ENCODE measurements at regions not wholly inside any gene's neighbourhood (a gene's known extent, or its start where the extent isn't known, plus 50 kb on each side); places are given as distances from the start of the nearest gene placed in this dataset.
"Not testable (repeated sequence)": the region's sequence is repeated elsewhere in the genome, so short reads cannot be mapped to it uniquely, and the experiment has no call there.

GRCh38 chr20:26315054-26315453, 618.4 kb upstream of the ZNF337 start:
- no TSS peak for BruUV-seq (replicated peaks)
- CTCF ChIA-PET, result interaction anchor here (0.6 kb wide), 1 partner anchor 208 kb away, joined by 3 read pairs; no protein-coding TSS in a partner anchor
- dilution Hi-C loops (cut with MboI; ENCODE audit: extremely low pct_ligation_motif_present, low sequenced_read_pairs), result no loop called here

GRCh38 chr20:26309720-26310119, 613.1 kb upstream of the ZNF337 start:
- H3K9me3 ChIP-seq (replicated peaks; ENCODE audit: control insufficient read depth, insufficient read depth, low read length); H3K4me2 ChIP-seq (ENCODE audit: insufficient read depth, low read length); H3K4me1 ChIP-seq (ENCODE audit: control insufficient read depth, extremely low read depth, insufficient read depth, low read length); FAIRE-seq; H3K9ac ChIP-seq (replicated peaks; ENCODE audit: extremely low read depth, insufficient read depth, low read length); H3K4me3 ChIP-seq (replicated peaks in 1 of 3; ENCODE audit: insufficient read depth in 1 of 3, low read depth in 1 of 3, low read length in 3 of 3); H3K9me1 ChIP-seq (replicated peaks; ENCODE audit: control insufficient read depth, extremely low read depth, insufficient read depth, low read length); POLR2A ChIA-PET; BruUV-seq (replicated peaks); H3K36me3 ChIP-seq (ENCODE audit: control insufficient read depth in 2 of 2, extremely low read depth in 1 of 2, insufficient read depth in 2 of 2, low read length in 2 of 2); H4K20me1 ChIP-seq (replicated peaks; ENCODE audit: control insufficient read depth, extremely low read depth, insufficient read depth, low read length); CTCF ChIA-PET; H3K79me2 ChIP-seq (ENCODE audit: control insufficient read depth, insufficient read depth, low read length); intact Hi-C loops (cut with micrococcal nuclease); H3K27ac ChIP-seq (ENCODE audit: insufficient read depth, low read depth, low read length); DNase-seq (ENCODE audit: low read depth, low spot score); H3K27me3 ChIP-seq (ENCODE audit: control insufficient read depth in 2 of 2, insufficient read depth in 2 of 2, low read length in 2 of 2); dilution Hi-C loops (cut with MboI; ENCODE audit: extremely low pct_ligation_motif_present, low sequenced_read_pairs); H2AFZ ChIP-seq (ENCODE audit: low read depth, low read length): not testable (repeated sequence)

More at GRCh38 chr20:26315054-26315453, 618.4 kb upstream of the ZNF337 start:
- DNase-seq (ENCODE audit: low read depth, low spot score) (no peak), FAIRE-seq (no peak)
- intact Hi-C loops (cut with micrococcal nuclease), result no loop called here
- H4K20me1 ChIP-seq (replicated peaks; ENCODE audit: control insufficient read depth, extremely low read depth, insufficient read depth, low read length), result no peaks in the 10 kb centered on the region
- H3K9me1 ChIP-seq (replicated peaks; ENCODE audit: control insufficient read depth, extremely low read depth, insufficient read depth, low read length), result no peaks in the 10 kb centered on the region
- H3K9me3 ChIP-seq (replicated peaks; ENCODE audit: control insufficient read depth, insufficient read depth, low read length), result no peaks in the 10 kb centered on the region
- H3K79me2 ChIP-seq (ENCODE audit: control insufficient read depth, insufficient read depth, low read length), result no peaks in the 10 kb centered on the region
- H3K36me3 ChIP-seq (ENCODE audit: control insufficient read depth in 2 of 2, extremely low read depth in 1 of 2, insufficient read depth in 2 of 2, low read length in 2 of 2), result no peaks in the 10 kb centered on the region
- no peaks in the 10 kb centered on the region for H3K27me3 ChIP-seq (ENCODE audit: control insufficient read depth in 2 of 2, insufficient read depth in 2 of 2, low read length in 2 of 2)
- no peak overlapping the region for H3K9ac ChIP-seq (replicated peaks; ENCODE audit: extremely low read depth, insufficient read depth, low read length)
- POLR2A ChIA-PET, result no interaction called here
- H3K4me3 ChIP-seq (replicated peaks in 1 of 3; ENCODE audit: insufficient read depth in 1 of 3, low read depth in 1 of 3, low read length in 3 of 3), result no peak overlapping the region
- no peak overlapping the region for H3K4me2 ChIP-seq (ENCODE audit: insufficient read depth, low read length)
- no peak overlapping the region for H3K27ac ChIP-seq (ENCODE audit: insufficient read depth, low read depth, low read length)
- no peaks in the 10 kb centered on the region for H3K4me1 ChIP-seq (ENCODE audit: control insufficient read depth, extremely low read depth, insufficient read depth, low read length)
- no peak for TF ChIP-seq POLR2A (IDR thresholded peaks at IDR 0.05; ENCODE audit: low read depth, low read length)
- no peak for TF ChIP-seq POLR2AphosphoS5 (IDR thresholded peaks at IDR 0.05; ENCODE audit: insufficient read depth, low read depth, low read length)
- TF ChIP-seq EZH2 (IDR thresholded peaks at IDR 0.05; ENCODE audit: borderline replicate concordance, low read depth, low read length, severe bottlenecking), result no peak
- no peak for TF ChIP-seq MYC (IDR thresholded peaks at IDR 0.05; ENCODE audit: low read depth, low read length)
- no peak for TF ChIP-seq GATA2 (IDR thresholded peaks at IDR 0.05; ENCODE audit: insufficient read depth, insufficient read length, low read depth, low read length)
- no peak for TF ChIP-seq FOS (IDR thresholded peaks at IDR 0.05; ENCODE audit: borderline replicate concordance, insufficient read depth, low read length)
- TF ChIP-seq, protein P1, sequence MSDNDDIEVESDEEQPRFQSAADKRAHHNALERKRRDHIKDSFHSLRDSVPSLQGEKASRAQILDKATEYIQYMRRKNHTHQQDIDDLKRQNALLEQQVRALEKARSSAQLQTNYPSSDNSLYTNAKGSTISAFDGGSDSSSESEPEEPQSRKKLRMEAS (IDR thresholded peaks at IDR 0.05; ENCODE audit: insufficient read depth, insufficient read length), result no peak
- TF ChIP-seq CTCF (IDR thresholded peaks at IDR 0.05; ENCODE audit: extremely low read depth in 1 of 2, insufficient read depth in 1 of 2, low read depth in 1 of 2, low read length in 2 of 2), result no peak
- TF ChIP-seq JUN (IDR thresholded peaks at IDR 0.05; ENCODE audit: borderline replicate concordance, insufficient read depth, insufficient read length, low read depth), result no peak
- H2AFZ ChIP-seq (ENCODE audit: low read depth, low read length), result no peak overlapping the region
